GM23338 (cell line): ENCODE measurements at regions not wholly inside any gene's neighbourhood (a gene's known extent, or its start where the extent isn't known, plus 50 kb on each side); places are given as distances from the start of the nearest gene placed in this dataset.

ENCODE experiments used
- ATAC-seq: fragments of 200-7000 bp; cut with Tn5 transposase; 3 replicates; pipeline ENCODE4 v1.9.1; 2020
- DNase-seq: peaks from one replicate; pipeline ENCODE4 v3.0.0-alpha.2; 2015; ENCODE audit warnings: low spot score
- H2AFZ ChIP-seq: fragments of 200-600 bp; sonication (generic); 2 replicates; pipeline ENCODE4 v1.8.0; 2016; ENCODE audit warnings: antibody characterized with exemption, mild to moderate bottlenecking, moderate library complexity
- H3F3A ChIP-seq: fragments of 200-600 bp; sonication (generic); replicated peaks from 2 replicates; pipeline ENCODE4 v1.8.0; 2017; ENCODE audit warnings: antibody characterized with exemption, mixed run types, low read depth
- H3K27ac ChIP-seq: fragments of 200-600 bp; sonication (generic); 2 replicates; pipeline ENCODE4 v1.6.1; 2016; ENCODE audit warnings: low read depth
- H3K27me3 ChIP-seq: fragments of 200-600 bp; sonication (generic); 2 replicates; pipeline ENCODE4 v1.8.0; 2016; ENCODE audit warnings: mild to moderate bottlenecking, mixed run types, moderate library complexity; ENCODE audit not compliant: insufficient read depth
- H3K36me3 ChIP-seq: fragments of 200-600 bp; sonication (generic); 2 replicates; pipeline ENCODE4 v1.8.0; 2016; ENCODE audit warnings: mild to moderate bottlenecking; ENCODE audit not compliant: insufficient read depth
- H3K4me1 ChIP-seq: fragments of 200-600 bp; sonication (generic); 2 replicates; pipeline ENCODE4 v1.8.0; 2016; ENCODE audit warnings: mild to moderate bottlenecking, moderate library complexity; ENCODE audit not compliant: insufficient read depth
- H3K4me2 ChIP-seq: fragments of 200-600 bp; sonication (generic); 2 replicates; pipeline ENCODE4 v1.7.1; 2017; ENCODE audit warnings: mixed run types
- H3K4me3 ChIP-seq: fragments of 200-600 bp; sonication (generic); 2 replicates; pipeline ENCODE4 v1.6.1; 2016; ENCODE audit warnings: mixed run types
- H3K79me2 ChIP-seq: fragments of 200-600 bp; sonication (generic); replicated peaks from 2 replicates; pipeline ENCODE4 v1.8.0; 2017; ENCODE audit warnings: mild to moderate bottlenecking; ENCODE audit not compliant: insufficient read depth
- H3K9me2 ChIP-seq: fragments of 200-600 bp; sonication (generic); 2 replicates; pipeline ENCODE4 v1.8.0; 2017; ENCODE audit not compliant: insufficient read depth
- H4K20me1 ChIP-seq: fragments of 200-600 bp; sonication (generic); replicated peaks from 2 replicates; pipeline ENCODE4 v1.8.0; 2017; ENCODE audit warnings: mild to moderate bottlenecking; ENCODE audit not compliant: insufficient read depth
- H3K27ac Mint-ChIP-seq: 2 replicates; pipeline ENCODE4 v1.8.0; 2020; ENCODE audit warnings: inconsistent platforms, mild to moderate bottlenecking, moderate library complexity, mixed read lengths
- H3K27me3 Mint-ChIP-seq: 3 replicates; pipeline ENCODE4 v1.8.0; 2022; ENCODE audit warnings: low read depth, mild to moderate bottlenecking, moderate library complexity, mixed read lengths, inconsistent platforms; ENCODE audit not compliant: insufficient read depth, poor library complexity
- H3K36me3 Mint-ChIP-seq: 3 replicates; pipeline ENCODE4 v1.8.0; 2021; ENCODE audit warnings: low read depth, mild to moderate bottlenecking, inconsistent platforms, moderate library complexity, mixed read lengths
- H3K4me1 Mint-ChIP-seq: 3 replicates; pipeline ENCODE4 v1.8.0; 2020; ENCODE audit warnings: mild to moderate bottlenecking, inconsistent platforms, mixed read lengths
- H3K4me3 Mint-ChIP-seq: 3 replicates; pipeline ENCODE4 v1.8.0; 2021; ENCODE audit warnings: moderate library complexity, mild to moderate bottlenecking, inconsistent platforms, mixed read lengths
- H3K9me3 Mint-ChIP-seq: 3 replicates; pipeline ENCODE4 v1.8.0; 2020; ENCODE audit warnings: moderate library complexity, mild to moderate bottlenecking, inconsistent platforms, mixed read lengths
- CREB1 ChIP-seq: fragments of 250-450 bp; sonication (Bioruptor Pico); IDR thresholded peaks from 2 replicates; pipeline ENCODE4 v1.5.0; 2020; ENCODE audit warnings: low read depth, mild to moderate bottlenecking, moderate library complexity
- ETS1 ChIP-seq: IDR thresholded peaks from 2 replicates; pipeline ENCODE4 v1.6.1; 2016; ENCODE audit warnings: antibody characterized with exemption
- EZH2 ChIP-seq: fragments of 200-600 bp; sonication (generic); IDR thresholded peaks from one replicate; pipeline ENCODE4 v1.8.0; 2017; ENCODE audit warnings: antibody characterized with exemption, mild to moderate bottlenecking, low read depth; ENCODE audit not compliant: unreplicated experiment
- EZH2phosphoT487 ChIP-seq: fragments of 200-600 bp; sonication (generic); IDR thresholded peaks from one replicate; pipeline ENCODE4 v1.8.1; 2018; ENCODE audit warnings: antibody characterized with exemption; ENCODE audit not compliant: unreplicated experiment
- JUNB ChIP-seq: IDR thresholded peaks from one replicate; pipeline ENCODE4 v1.6.1; 2016; ENCODE audit warnings: antibody characterized with exemption; ENCODE audit not compliant: unreplicated experiment
- NANOG ChIP-seq: IDR thresholded peaks from 2 replicates; pipeline ENCODE4 v1.6.1; 2016; ENCODE audit warnings: antibody characterized with exemption, borderline replicate concordance
- POLR2AphosphoS5 ChIP-seq: IDR thresholded peaks from 2 replicates; pipeline ENCODE4 v1.6.1; 2016; ENCODE audit warnings: antibody characterized with exemption, low read depth
- REST ChIP-seq: IDR thresholded peaks from one replicate; pipeline ENCODE4 v1.6.1; 2018; ENCODE audit warnings: antibody characterized with exemption; ENCODE audit not compliant: unreplicated experiment
- STAT1 ChIP-seq: IDR thresholded peaks from one replicate; pipeline ENCODE4 v1.6.1; 2016; ENCODE audit warnings: antibody characterized with exemption; ENCODE audit not compliant: unreplicated experiment
- ZNF114 ChIP-seq: fragments of 250-450 bp; sonication (Bioruptor Pico); IDR thresholded peaks from 2 replicates; pipeline ENCODE4 v1.5.0; 2020; ENCODE audit warnings: mild to moderate bottlenecking, moderate library complexity
- ZNF331 ChIP-seq: fragments of 250-450 bp; sonication (Bioruptor Pico); IDR thresholded peaks from 2 replicates; pipeline ENCODE4 v1.5.0; 2020; ENCODE audit warnings: low read depth, mild to moderate bottlenecking, moderate library complexity
- ZNF462 ChIP-seq: fragments of 250-450 bp; sonication (Bioruptor Pico); IDR thresholded peaks from 2 replicates; pipeline ENCODE4 v1.5.0; 2020; ENCODE audit warnings: mild to moderate bottlenecking, moderate library complexity
- TF ChIP-seq, protein P1 (sequence below), 2 experiments: fragments of 200-600 bp in 1 of 2; sonication (generic) in 1 of 2; conservative IDR thresholded peaks; 2 replicates each; pipeline versions ENCODE4 v1.5.1 to v1.6.1; 2016 to 2017; ENCODE audit warnings: antibody characterized with exemption in 2 of 2, low read depth in 2 of 2, mild to moderate bottlenecking in 2 of 2, moderate library complexity in 1 of 2

GRCh38 chrX:145687146-145687545 is 130.5 kb upstream of the SLITRK2 start:
- Mint-ChIP-seq H3K36me3 (no peaks in the 10 kb centered on the region), H3K9me3 (peaks cover 71% of the 10 kb centered on the region), H3K4me1 (no peaks in the 10 kb centered on the region), H3K27ac (no peak overlapping the region), H3K27me3 (peaks cover 2% of the 10 kb centered on the region), H3K4me3 (no peak overlapping the region)
- no peaks in the 10 kb centered on the region for H3K79me2 ChIP-seq
- H3K36me3 ChIP-seq: no peaks in the 10 kb centered on the region
- H3K4me3 ChIP-seq: no peak overlapping the region
- no peaks in the 10 kb centered on the region for H3F3A ChIP-seq
- H3K9me2 ChIP-seq: no peaks in the 10 kb centered on the region
- DNase-seq: no peak
- H4K20me1 ChIP-seq: no peaks in the 10 kb centered on the region
- no peak overlapping the region for H2AFZ ChIP-seq
- TF ChIP-seq ZNF114 (CRISPR knock-in tag): no peak
- TF ChIP-seq ZNF331 (CRISPR knock-in tag): no peak
- no peak for TF ChIP-seq NANOG
- TF ChIP-seq CREB1 (CRISPR knock-in tag): no peak
- TF ChIP-seq STAT1: no peak
- TF ChIP-seq EZH2: no peak
- TF ChIP-seq EZH2phosphoT487: no peak
- no peak for TF ChIP-seq ZNF462 (CRISPR knock-in tag)
- no peak for TF ChIP-seq POLR2AphosphoS5
- no peak for TF ChIP-seq REST
- TF ChIP-seq JUNB: no peak
- no peak for TF ChIP-seq ETS1
- TF ChIP-seq, protein P1, sequence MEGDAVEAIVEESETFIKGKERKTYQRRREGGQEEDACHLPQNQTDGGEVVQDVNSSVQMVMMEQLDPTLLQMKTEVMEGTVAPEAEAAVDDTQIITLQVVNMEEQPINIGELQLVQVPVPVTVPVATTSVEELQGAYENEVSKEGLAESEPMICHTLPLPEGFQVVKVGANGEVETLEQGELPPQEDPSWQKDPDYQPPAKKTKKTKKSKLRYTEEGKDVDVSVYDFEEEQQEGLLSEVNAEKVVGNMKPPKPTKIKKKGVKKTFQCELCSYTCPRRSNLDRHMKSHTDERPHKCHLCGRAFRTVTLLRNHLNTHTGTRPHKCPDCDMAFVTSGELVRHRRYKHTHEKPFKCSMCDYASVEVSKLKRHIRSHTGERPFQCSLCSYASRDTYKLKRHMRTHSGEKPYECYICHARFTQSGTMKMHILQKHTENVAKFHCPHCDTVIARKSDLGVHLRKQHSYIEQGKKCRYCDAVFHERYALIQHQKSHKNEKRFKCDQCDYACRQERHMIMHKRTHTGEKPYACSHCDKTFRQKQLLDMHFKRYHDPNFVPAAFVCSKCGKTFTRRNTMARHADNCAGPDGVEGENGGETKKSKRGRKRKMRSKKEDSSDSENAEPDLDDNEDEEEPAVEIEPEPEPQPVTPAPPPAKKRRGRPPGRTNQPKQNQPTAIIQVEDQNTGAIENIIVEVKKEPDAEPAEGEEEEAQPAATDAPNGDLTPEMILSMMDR (conservative IDR thresholded peaks at IDR 0.05; ENCODE audit: low read depth in 2 of 2): no peak
- H3K4me2 ChIP-seq: no peak overlapping the region
- H3K4me1 ChIP-seq: no peaks in the 10 kb centered on the region
- no peak overlapping the region for H3K27ac ChIP-seq
- H3K27me3 ChIP-seq: no peaks in the 10 kb centered on the region
- no peak for ATAC-seq
